Gastroesophageal sphincter (tissue), 3 donors: ENCODE measurements at regions not wholly inside any gene's neighbourhood (a gene's known extent, or its start where the extent isn't known, plus 50 kb on each side); places are given as distances from the start of the nearest gene placed in this dataset.

Source experiments
- POLR2A ChIP-seq, 2 donors: fragments of 450-650 bp; IDR thresholded peaks; one replicate each; pipeline ENCODE4 v1.6.1; 2017; ENCODE audit warnings: antibody characterized with exemption in 2 of 2, mild to moderate bottlenecking in 2 of 2, moderate library complexity in 1 of 2
- TF ChIP-seq, protein P1 (sequence below), 4 experiments: fragments of 200-600 bp in 2 of 4; fragments of 450-650 bp in 2 of 4; sonication (generic) in 1 of 4; IDR thresholded peaks; one replicate each; pipeline ENCODE4 v1.5.1; 2017 to 2019; ENCODE audit warnings: antibody characterized with exemption in 4 of 4, mild to moderate bottlenecking in 2 of 4, moderate library complexity in 2 of 4

DNA sequence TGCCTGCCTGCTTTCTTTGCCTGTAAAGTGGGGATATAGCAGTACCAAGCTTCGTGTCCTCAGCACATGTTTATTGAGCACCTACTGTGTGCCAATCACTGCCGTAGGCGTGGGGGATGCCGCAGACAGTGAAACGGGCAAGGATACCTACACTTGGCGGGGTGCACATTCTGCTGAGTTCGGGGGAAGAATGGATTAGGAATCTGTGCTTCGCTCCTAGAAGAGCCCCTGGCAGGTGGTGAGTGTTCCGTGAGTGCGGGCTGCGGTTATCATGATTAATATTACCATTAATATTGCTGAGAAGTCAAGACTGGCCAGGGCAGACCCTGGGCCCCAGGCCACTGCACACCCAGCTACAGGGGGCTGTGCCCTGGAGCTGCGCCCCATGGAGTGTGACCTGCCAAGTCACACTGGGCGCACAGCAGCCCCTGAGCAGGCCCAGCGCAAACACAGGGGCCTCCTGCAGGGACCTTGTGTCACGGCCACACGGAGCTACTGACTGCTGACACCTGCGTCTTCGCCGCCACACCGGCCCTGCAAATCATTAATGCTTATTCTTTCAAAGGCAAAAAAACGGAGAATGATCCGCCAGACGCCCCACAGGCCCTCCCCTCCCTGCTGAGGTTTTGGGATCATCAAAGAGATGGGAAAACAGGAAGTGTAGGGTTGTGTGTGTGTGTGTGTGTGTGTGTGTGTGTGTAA, 213.4 kb upstream of the GSE1 start:
- TF ChIP-seq, protein P1, sequence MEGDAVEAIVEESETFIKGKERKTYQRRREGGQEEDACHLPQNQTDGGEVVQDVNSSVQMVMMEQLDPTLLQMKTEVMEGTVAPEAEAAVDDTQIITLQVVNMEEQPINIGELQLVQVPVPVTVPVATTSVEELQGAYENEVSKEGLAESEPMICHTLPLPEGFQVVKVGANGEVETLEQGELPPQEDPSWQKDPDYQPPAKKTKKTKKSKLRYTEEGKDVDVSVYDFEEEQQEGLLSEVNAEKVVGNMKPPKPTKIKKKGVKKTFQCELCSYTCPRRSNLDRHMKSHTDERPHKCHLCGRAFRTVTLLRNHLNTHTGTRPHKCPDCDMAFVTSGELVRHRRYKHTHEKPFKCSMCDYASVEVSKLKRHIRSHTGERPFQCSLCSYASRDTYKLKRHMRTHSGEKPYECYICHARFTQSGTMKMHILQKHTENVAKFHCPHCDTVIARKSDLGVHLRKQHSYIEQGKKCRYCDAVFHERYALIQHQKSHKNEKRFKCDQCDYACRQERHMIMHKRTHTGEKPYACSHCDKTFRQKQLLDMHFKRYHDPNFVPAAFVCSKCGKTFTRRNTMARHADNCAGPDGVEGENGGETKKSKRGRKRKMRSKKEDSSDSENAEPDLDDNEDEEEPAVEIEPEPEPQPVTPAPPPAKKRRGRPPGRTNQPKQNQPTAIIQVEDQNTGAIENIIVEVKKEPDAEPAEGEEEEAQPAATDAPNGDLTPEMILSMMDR (IDR thresholded peaks at IDR 0.05), result no peak
- TF ChIP-seq POLR2A (IDR thresholded peaks at IDR 0.05), result no peak
